ENCODE measurements at regions not wholly inside any gene's neighbourhood (a gene's known extent, or its start where the extent isn't known, plus 50 kb on each side); places are given as distances from the start of the nearest gene placed in this dataset.
"Not testable (repeated sequence)": the region's sequence is repeated elsewhere in the genome, so short reads cannot be mapped to it uniquely, and the experiment has no call there.

DNA sequence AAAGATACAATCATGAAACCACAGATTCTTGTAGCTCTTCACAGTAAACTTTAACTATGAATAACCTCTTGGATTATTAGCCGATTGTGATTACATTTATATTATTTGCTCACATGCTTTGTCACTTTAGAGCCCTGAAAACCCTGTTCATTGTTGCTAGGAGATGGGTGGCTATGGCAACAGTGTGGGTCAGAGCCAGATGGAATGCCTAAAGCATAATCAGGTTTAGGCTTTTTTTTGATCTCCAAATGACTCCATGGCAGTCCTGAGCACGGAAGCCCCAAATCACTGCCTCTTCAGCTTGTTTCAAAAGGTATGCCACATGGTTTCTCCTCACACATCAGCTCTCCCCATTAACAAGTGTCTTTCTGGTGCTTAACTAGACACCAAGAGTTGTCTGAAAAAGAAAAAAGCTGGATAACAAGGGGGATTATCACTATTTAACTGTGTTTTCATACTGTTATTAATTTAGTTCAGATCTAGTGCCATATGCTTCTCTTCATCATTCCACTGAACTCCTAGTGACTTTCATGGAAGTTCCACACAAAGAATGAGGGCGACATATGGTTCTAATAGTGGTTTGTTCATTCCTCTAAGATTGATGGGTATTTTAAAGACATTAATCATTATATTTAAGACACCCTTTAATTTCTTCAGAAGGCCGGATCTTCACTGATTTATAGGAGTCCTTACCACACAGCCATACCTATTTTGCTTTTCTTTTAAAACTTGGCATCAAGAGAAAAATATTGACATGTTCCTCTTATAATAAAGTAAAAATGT is 88.8 kb upstream of the PAM start:
- no peak for DNase-seq (ENCODE audit: low read depth)

DNA sequence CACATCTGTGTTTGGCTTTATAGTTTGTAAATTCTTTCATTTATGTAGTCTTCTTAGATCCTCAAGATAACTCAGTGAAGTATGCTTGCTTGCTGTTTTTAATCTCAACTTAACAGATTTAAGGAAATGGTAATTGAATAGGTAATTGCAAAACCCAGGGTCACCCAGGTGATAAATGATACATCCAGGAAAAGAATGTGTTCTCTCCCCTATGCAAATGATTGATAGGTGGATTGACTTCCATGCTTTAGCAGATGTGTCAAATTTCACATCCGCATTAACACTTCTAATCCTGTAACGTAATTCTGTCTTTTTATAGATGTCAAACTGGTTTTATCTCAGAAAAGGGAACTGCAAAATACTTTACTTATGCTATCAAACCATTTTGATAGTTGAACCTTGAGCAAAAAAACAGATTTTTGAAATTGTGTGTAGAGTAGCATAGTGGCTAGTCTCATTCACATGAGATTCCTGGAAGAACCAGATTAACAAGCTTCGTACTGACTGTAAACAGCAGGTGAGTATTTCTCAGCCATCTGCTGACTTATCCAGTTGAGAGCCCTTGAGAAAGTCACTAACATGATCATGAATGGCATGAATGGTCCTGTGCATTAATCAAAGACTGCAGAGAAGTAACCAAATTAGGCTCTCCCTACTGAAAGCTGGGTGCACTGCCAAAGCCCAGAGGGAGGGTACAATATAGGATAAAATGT is 86.7 kb upstream of the PAM start:
- no peak for DNase-seq (ENCODE audit: low read depth)

DNA sequence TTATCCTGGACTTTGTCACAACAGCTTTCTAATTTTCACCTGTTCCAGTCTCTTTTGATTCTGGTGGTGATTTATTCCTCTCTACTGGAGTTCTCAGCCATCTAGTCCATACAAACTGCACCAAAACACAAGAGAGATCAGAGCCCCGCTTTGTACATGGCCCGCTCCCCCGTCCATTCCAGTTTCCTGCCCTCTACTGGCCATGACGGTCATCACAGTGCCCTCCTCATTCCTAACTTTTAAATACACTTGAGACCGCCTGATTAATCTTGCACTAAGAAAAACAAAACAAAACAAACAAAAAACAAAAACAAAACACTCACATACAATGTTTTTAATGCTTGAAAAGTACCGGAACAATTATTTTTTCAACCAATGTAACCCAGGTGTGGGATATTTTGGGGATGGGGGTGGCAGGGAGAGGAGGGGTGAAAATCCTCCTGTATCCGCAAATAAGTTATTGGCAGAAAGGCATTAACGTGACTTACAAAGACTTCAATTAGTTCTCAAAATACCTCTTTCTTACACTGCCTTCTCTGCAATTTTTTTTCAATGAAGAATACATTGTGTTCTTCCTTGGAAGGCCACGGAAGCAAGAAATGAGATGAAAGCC is 84.8 kb upstream of the PAM start:
- DNase-seq (ENCODE audit: low read depth): no peak

DNA sequence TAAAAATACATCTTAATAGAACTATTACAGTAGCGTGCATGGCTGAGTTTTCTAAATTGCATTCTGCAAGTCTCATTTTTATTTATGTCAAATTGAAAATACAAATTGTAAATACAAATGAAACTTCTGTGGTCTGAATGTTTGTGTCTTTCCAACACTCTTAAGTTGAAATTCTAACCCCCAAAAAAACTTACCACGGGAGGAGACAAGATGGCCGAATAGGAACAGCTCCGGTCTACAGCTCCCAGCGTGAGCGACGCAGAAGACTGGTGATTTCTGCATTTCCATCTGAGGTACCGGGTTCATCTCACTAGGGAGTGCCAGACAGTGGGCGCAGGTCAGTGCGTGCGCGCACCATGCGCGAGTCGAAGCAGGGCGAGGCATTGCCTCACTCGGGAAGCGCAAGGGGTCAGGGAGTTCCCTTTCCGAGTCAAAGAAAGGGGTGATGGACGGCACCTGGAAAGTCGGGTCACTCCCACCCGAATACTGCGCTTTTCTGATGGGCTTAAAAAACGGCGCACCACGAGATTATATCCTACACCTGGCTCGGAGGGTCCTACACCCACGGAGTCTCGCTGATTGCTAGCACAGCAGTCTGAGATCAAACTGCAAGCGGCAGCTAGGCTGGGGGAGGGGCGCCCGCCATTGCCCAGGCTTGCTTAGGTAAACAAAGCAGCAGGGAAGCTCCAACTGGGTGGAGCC is 83.9 kb upstream of the PAM start:
- DNase-seq (ENCODE audit: low read depth): not testable (repeated sequence)

DNA sequence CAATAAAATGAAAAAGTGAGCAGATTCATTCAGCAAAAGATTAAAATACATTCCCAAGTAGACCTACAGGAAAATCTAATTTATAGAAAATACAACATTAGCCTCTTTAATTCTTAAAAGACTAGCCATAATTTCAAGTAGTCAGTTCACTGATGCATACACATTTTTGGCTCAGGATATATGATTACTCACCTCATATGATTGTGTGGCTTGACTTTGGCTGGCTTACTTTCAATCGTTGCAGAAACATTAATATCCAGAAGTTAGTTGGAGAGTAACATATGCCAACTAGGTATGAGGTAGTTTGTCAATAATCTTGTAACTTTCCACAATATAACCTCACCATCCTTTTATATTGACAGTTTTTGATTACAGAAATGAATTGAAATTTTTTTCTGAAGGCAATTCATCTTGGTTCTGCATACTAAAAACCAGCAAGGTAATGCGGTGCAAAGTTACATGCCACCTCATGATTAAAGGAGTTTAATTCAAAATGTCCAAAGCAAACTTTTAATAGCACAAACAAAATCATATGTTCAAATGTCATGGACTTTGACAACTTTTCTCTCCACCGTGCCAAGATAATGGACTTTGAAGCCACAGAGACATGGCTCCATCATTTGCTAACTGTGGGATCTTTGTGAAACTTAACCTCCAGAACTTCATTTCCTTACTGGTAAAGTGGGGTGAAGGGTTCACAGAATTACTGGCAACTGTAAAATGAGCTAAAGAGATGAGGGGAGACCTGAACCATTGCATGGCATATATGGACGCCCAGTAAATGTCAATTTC is 76.6 kb upstream of the PAM start:
- DNase-seq (ENCODE audit: low read depth): peak; percentile 61

DNA sequence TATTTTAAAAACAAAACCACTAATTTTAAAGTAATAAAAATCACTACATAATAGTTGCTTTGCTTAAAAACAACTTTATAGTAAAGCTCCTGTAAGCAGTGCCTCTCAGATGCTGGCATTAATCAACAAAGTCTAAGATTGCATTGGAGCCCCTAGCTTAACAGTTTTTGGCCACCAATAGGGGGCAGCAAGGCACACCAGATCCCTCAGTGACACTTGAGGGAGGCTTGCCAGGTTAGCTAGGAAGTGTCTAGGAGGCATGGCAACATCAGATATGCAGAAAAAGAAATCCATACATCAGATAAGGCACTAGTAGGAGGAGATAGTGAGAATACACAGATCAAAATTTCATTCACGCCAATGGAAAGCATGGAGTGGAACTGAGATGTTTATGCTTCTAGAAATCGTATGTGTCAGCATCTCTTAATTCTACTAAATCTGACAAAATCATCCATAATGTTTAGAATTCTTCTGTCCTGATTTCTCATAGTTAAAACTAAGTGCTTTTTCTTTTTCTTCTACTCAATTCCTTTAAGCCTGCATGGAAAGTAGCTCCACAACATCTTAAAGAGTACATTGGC is 73.6 kb upstream of the PAM start:
- DNase-seq (ENCODE audit: low read depth): peak; percentile 53

DNA sequence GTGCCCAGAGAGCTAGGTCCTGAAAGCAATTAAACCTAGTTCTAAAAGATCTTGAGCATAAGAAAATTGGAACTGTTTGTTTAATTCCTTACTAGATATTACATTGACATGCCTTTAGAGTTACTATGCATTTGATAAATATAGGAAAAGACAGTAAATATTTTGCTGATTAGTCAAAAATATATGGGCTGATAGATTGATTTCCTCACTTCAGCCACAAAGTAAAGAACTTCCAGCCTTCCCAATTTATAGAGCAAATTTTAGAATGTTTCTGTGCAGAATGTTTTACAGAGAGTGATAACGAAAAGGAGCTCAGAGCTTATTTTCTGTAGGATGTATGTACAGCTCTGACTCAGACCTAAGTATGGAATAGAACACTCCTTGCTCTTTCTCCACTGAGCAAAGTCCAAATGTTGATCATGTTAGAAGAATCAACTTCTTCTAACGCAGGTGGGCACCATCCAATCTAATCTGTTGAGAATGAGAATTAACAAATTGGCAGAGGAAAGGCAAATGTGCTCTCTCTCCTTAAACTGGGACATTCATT is 72.9 kb upstream of the PAM start:
- DNase-seq (ENCODE audit: low read depth): no peak

DNA sequence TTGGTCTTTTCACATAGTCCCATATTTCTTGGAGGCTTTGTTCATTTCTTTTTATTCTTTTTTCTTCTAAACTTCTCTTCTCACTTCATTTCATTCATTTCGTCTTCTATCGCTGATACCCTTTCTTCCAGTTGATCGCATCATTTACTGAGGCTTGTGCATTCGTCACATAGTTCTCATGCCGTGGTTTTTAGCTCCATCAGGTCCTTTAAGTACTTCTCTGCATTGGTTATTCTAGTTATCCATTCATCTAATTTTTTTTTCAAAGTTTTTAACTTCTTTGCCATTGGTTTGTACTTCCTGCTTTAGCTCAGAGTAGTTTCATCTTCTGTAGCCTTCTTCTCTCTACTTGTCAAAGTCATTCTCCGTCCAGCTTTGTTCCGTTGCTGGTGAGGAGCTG is 67.0 kb upstream of the PAM start:
- not testable (repeated sequence) for DNase-seq (ENCODE audit: low read depth)

DNA sequence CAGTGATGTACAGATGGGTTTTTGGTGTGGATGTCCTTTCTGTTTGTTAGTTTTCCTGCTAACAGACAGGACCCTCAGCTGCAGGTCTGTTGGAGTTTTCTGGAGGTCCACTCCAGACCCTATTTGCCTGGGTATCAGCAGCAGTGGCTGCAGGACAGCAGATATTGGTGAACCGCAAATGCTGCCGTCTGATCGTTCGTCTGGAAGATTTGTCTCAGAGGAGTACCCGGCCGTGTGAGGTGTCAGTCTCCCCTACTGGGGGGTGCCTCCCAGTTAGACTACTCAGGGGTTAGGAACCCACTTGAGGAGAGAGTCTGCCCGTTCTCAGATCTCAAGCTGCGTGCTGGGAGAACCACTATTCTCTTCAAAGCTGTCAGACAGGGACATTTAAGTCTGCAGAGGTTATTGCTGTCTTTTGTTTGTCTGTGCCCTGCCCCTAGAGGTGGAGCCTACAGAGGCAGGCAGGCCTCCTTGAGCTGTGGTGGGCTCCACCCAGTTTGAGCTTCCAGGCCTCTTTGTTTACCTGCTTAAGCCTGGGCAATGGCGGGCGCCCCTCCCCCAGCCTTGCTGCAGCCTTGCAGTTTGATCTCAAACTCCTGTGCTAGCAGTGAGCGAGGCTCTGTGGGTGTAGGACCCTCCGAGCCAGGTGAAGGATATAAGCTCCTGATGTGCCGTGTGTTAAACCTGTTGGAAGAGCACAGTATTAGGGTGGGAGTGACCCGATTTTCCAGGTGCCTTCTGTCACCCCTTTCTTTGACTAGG is 66.3 kb upstream of the PAM start:
- DNase-seq (ENCODE audit: low read depth): not testable (repeated sequence)

DNA sequence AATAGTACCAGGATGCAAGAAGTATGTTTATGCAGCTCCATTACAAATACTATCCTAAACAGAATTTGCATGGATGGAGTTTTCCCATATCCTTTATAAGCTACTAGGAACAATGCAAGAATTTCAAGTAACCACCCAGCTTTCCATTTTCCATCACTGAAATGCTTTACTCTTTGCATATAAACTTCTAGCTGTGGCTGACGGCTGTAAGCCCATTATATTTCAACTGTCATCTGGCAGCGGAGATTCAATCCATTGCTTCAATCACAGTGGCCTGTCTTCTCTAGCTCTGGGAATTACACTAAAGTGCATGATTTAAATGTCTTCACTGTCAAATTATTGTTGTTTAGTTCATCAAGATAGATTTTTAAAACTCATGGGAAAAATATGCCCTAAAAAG is 64.2 kb upstream of the PAM start:
- DNase-seq (ENCODE audit: low read depth): no peak

DNA sequence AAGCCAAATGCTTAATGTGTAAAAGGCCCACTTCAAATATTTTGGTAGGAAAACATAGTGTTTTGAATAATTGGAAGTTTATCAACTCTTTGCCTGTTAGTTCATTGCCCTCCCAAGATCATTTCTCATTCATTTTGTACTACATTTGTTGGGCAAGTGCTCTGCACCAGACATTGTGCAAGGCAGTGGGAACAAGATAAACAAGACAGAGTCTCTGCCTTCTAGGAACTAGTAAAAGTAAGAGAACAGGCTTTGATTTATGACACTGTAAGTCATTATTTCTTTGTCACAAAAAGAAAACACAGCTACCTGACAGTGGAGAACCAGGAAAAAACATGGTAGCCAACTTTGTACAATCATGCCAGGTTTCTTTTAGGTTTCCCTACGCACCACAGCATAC is 63.7 kb upstream of the PAM start:
- DNase-seq (ENCODE audit: low read depth): no peak

DNA sequence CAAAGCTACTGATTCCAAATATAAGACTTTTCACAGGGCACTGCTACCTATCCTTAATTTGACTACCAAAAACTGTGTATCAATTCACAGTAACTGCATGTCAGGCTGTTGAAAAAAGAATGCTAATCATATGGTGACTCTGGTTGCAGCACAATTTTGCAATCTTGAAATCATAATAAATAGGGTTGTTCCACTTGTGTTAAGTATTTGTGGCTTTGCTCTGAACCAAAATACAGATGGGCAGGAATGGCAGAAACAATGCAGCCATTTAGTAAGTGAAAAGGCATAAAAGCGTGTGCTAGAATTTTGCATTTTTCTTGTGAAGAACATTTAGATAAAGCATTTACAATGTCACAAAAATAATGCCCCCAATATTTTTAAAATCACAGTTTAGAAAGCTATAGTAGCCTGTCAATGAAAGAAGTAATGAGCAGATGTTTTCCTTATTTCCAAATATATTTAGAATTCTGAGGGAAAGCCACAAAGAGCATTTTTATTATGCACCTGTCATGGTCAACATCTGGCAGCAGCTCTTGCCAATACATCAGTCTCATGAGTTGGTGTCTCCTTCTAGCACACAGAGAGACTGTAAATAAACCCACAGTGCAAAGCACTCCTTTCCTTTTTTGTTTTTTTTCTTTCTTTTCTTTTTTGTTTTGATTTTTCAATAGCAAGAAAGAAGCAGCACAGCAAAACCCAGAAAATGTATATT is 54.8 kb upstream of the PAM start:
- DNase-seq (ENCODE audit: low read depth): no peak

DNA sequence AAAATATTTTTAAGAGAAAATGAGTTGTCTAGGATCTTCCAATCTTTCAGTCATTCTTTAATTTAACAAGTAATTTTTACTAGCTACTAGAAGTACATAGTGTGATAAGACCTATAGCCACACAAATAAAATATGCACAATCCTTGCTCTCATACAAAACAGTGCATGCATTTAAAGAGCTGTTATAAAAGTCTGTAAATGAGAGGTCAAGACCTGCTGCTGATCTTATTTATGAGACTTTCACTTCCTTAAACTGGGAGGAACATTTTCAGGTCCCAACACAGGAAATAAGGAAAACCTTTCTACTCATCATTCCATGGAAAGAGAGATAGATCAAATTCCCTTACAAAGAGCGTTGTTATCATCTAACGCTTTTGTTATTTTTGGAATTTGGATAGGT is 54.2 kb upstream of the PAM start:
- no peak for DNase-seq (ENCODE audit: low read depth)

DNA sequence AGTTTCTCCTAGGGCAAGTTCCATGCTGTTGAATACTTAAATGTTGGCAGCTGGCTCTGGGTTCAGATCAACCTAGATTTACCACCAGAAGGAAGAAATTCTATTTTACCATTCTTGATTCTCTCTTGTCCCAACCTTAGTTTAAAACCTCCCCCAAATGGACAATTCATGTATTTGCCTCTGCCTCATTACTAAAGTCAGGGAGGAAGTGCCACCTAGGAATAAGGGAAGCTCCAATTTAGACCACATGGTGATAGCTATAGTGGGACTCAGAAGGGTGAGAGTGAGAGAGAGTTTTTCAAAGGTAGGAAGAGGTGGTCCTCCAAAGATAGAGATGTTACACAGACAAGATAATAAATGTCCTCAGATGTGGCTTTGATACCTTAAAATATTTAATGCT is 53.4 kb upstream of the PAM start:
- no peak for DNase-seq (ENCODE audit: low read depth)

All from HS-5 (cell line).